ENCODE measurements at regions not wholly inside any gene's neighbourhood (a gene's known extent, or its start where the extent isn't known, plus 50 kb on each side); places are given as distances from the start of the nearest gene placed in this dataset.
"Not testable (repeated sequence)": the region's sequence is repeated elsewhere in the genome, so short reads cannot be mapped to it uniquely, and the experiment has no call there.

- DNase-seq; H3K36me3 ChIP-seq (ENCODE audit: control insufficient read depth, insufficient read depth, low read length); H3K4me3 ChIP-seq (ENCODE audit: low read length); H3K27me3 ChIP-seq (ENCODE audit: control insufficient read depth, insufficient read depth, low read length); H3K9me3 ChIP-seq (ENCODE audit: control insufficient read depth, low read depth, low read length); H3K4me1 ChIP-seq (ENCODE audit: control insufficient read depth, insufficient read depth, low read length); H3K27ac ChIP-seq (ENCODE audit: low read length): not testable (repeated sequence)
- no CpG with 5 or more reads among the region's 2 CpGs for WGBS (ENCODE audit: insufficient coverage, low lambda C conversion rate)
These were observed 196.3 kb downstream of the BCL2L11 start for GRCh38 chr2:111316881-111317549.

GRCh38 chr2:111319552-111319951 is 198.8 kb downstream of the BCL2L11 start:
- H3K4me3 ChIP-seq (ENCODE audit: low read length); H3K36me3 ChIP-seq (ENCODE audit: control insufficient read depth, insufficient read depth, low read length); H3K27ac ChIP-seq (ENCODE audit: low read length); DNase-seq; H3K4me1 ChIP-seq (ENCODE audit: control insufficient read depth, insufficient read depth, low read length); H3K27me3 ChIP-seq (ENCODE audit: control insufficient read depth, insufficient read depth, low read length); H3K9me3 ChIP-seq (ENCODE audit: control insufficient read depth, low read depth, low read length): not testable (repeated sequence)
- no CpG with 5 or more reads among the region's 6 CpGs for WGBS (ENCODE audit: insufficient coverage, low lambda C conversion rate)

GRCh38 chr2:111320264-111320663 is 199.6 kb downstream of the BCL2L11 start:
- H3K27ac ChIP-seq (ENCODE audit: low read length); H3K36me3 ChIP-seq (ENCODE audit: control insufficient read depth, insufficient read depth, low read length); H3K27me3 ChIP-seq (ENCODE audit: control insufficient read depth, insufficient read depth, low read length); DNase-seq; H3K4me3 ChIP-seq (ENCODE audit: low read length); H3K9me3 ChIP-seq (ENCODE audit: control insufficient read depth, low read depth, low read length); H3K4me1 ChIP-seq (ENCODE audit: control insufficient read depth, insufficient read depth, low read length): not testable (repeated sequence)
- no CpG with 5 or more reads among the region's 3 CpGs for WGBS (ENCODE audit: insufficient coverage, low lambda C conversion rate)

GRCh38 chr2:111320965-111321364 is 200.3 kb downstream of the BCL2L11 start:
- not testable (repeated sequence) for H3K36me3 ChIP-seq (ENCODE audit: control insufficient read depth, insufficient read depth, low read length); H3K4me1 ChIP-seq (ENCODE audit: control insufficient read depth, insufficient read depth, low read length); H3K27ac ChIP-seq (ENCODE audit: low read length); H3K4me3 ChIP-seq (ENCODE audit: low read length); H3K27me3 ChIP-seq (ENCODE audit: control insufficient read depth, insufficient read depth, low read length); DNase-seq; H3K9me3 ChIP-seq (ENCODE audit: control insufficient read depth, low read depth, low read length)
- no CpG with 5 or more reads among the region's 1 CpG for WGBS (ENCODE audit: insufficient coverage, low lambda C conversion rate)

DNA sequence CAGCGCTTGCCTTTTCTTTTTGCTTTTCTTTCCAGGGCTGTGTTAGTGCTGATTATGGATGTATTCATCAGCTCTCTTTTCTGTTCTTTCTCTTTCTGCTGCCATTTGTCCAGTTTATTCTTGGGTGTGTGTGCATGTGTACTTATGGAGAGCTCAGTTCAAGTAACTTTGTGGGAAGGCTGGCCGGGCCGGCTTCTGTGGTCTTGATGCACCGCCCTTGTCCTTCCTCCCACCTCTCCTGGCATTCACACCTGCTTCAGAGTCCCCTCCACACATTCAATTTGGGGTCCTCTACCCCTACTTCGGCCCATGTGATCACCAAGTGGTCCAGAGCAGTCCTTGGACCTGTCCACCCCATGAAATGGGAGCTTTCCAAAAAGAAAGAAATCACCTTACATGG is 202.7 kb downstream of the BCL2L11 start:
- not testable (repeated sequence) for H3K27ac ChIP-seq (ENCODE audit: low read length); H3K27me3 ChIP-seq (ENCODE audit: control insufficient read depth, insufficient read depth, low read length); DNase-seq; H3K9me3 ChIP-seq (ENCODE audit: control insufficient read depth, low read depth, low read length); H3K36me3 ChIP-seq (ENCODE audit: control insufficient read depth, insufficient read depth, low read length); H3K4me3 ChIP-seq (ENCODE audit: low read length); H3K4me1 ChIP-seq (ENCODE audit: control insufficient read depth, insufficient read depth, low read length)
- WGBS (ENCODE audit: insufficient coverage, low lambda C conversion rate) = no CpG with 5 or more reads among the region's 5 CpGs

DNA sequence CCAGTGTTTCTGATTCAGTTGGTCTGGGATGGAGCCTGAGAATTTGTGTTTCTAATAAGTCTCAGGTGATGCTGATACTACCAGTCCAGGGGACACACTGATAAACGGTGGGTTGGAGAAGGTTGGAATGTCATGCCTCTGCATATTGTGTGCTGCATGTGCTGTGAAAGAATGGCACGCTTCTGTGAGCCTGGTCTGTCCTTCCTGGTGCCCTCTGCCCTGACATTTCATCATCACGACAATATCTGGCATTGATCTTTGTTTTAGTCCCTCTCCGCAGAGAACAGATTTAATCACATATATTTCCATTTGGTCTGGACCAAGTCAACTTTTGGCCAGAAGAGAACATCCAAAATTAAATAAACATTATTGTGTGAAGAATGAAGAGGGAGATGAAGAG is 207.0 kb downstream of the BCL2L11 start:
- not testable (repeated sequence) for H3K36me3 ChIP-seq (ENCODE audit: control insufficient read depth, insufficient read depth, low read length); DNase-seq; H3K9me3 ChIP-seq (ENCODE audit: control insufficient read depth, low read depth, low read length); H3K4me1 ChIP-seq (ENCODE audit: control insufficient read depth, insufficient read depth, low read length); H3K4me3 ChIP-seq (ENCODE audit: low read length); H3K27me3 ChIP-seq (ENCODE audit: control insufficient read depth, insufficient read depth, low read length); H3K27ac ChIP-seq (ENCODE audit: low read length)
- no CpG with 5 or more reads among the region's 4 CpGs for WGBS (ENCODE audit: insufficient coverage, low lambda C conversion rate)

GRCh38 chr2:111329309-111329708 is 208.6 kb downstream of the BCL2L11 start:
- H3K4me3 ChIP-seq (ENCODE audit: low read length); H3K9me3 ChIP-seq (ENCODE audit: control insufficient read depth, low read depth, low read length); H3K4me1 ChIP-seq (ENCODE audit: control insufficient read depth, insufficient read depth, low read length); H3K27me3 ChIP-seq (ENCODE audit: control insufficient read depth, insufficient read depth, low read length); DNase-seq; H3K27ac ChIP-seq (ENCODE audit: low read length); H3K36me3 ChIP-seq (ENCODE audit: control insufficient read depth, insufficient read depth, low read length): not testable (repeated sequence)
- no CpG with 5 or more reads among the region's 4 CpGs for WGBS (ENCODE audit: insufficient coverage, low lambda C conversion rate)

DNA sequence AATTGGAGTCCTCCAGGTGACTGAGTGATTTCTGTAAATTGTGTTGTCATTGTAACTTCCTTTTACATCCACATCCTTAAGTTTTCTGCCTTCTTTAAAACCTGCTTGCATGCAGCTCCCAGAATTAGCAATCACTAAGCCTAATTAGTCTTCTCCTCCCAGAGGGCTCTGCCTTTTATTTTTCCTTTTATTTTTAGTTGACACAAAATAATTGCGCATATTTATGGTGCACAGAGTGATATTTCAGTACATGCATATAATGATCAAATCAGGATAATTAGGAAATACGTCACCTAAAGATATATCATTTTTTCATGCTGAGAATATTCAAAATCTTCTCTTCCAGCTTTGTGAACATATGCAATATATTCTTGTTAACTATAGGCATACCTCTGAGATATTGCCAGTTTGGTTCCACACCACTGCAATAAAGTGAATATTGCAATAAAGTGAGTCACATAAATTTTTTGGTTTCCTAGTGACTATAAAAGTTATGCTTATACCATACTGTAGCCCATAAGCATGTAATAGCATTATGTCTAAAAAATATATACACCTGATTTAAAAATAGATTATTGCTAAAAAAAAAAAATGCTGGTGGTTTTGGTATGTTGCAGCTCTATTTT is 210.5 kb downstream of the BCL2L11 start:
- not testable (repeated sequence) for H3K27ac ChIP-seq (ENCODE audit: low read length); H3K27me3 ChIP-seq (ENCODE audit: control insufficient read depth, insufficient read depth, low read length); H3K4me3 ChIP-seq (ENCODE audit: low read length); DNase-seq; H3K36me3 ChIP-seq (ENCODE audit: control insufficient read depth, insufficient read depth, low read length); H3K9me3 ChIP-seq (ENCODE audit: control insufficient read depth, low read depth, low read length); H3K4me1 ChIP-seq (ENCODE audit: control insufficient read depth, insufficient read depth, low read length)
- WGBS (ENCODE audit: insufficient coverage, low lambda C conversion rate) = no CpG with 5 or more reads among the region's 2 CpGs

- not testable (repeated sequence) for H3K4me1 ChIP-seq (ENCODE audit: control insufficient read depth, insufficient read depth, low read length); H3K36me3 ChIP-seq (ENCODE audit: control insufficient read depth, insufficient read depth, low read length); H3K27ac ChIP-seq (ENCODE audit: low read length); H3K27me3 ChIP-seq (ENCODE audit: control insufficient read depth, insufficient read depth, low read length); H3K9me3 ChIP-seq (ENCODE audit: control insufficient read depth, low read depth, low read length); DNase-seq; H3K4me3 ChIP-seq (ENCODE audit: low read length)
These were observed 214.7 kb downstream of the BCL2L11 start for GRCh38 chr2:111335220-111335907.

GRCh38 chr2:111338474-111338873 is 217.8 kb downstream of the BCL2L11 start:
- DNase-seq; H3K27ac ChIP-seq (ENCODE audit: low read length); H3K9me3 ChIP-seq (ENCODE audit: control insufficient read depth, low read depth, low read length); H3K4me3 ChIP-seq (ENCODE audit: low read length); H3K27me3 ChIP-seq (ENCODE audit: control insufficient read depth, insufficient read depth, low read length); H3K36me3 ChIP-seq (ENCODE audit: control insufficient read depth, insufficient read depth, low read length); H3K4me1 ChIP-seq (ENCODE audit: control insufficient read depth, insufficient read depth, low read length): not testable (repeated sequence)
- no CpG with 5 or more reads among the region's 2 CpGs for WGBS (ENCODE audit: insufficient coverage, low lambda C conversion rate)

DNA sequence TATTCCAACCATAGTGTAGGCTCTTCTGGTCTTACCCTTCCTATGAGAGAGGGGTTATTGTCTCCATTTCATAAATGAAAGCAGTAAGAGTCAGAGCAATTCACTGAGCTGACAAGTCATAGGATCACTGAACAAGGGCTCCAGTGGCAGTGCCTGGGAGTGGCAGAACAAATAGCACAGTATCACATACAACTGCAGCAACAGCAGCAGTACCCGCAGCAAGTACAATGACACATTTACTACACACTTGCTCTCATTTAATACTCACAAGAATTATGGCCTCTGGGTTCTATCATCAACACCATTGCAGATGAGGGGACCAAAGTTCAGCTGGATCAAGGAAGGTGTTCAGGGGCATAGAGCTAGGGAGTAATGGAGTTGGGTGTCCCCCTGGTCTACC is 218.8 kb downstream of the BCL2L11 start:
- DNase-seq; H3K4me3 ChIP-seq (ENCODE audit: low read length); H3K36me3 ChIP-seq (ENCODE audit: control insufficient read depth, insufficient read depth, low read length); H3K27me3 ChIP-seq (ENCODE audit: control insufficient read depth, insufficient read depth, low read length); H3K27ac ChIP-seq (ENCODE audit: low read length); H3K4me1 ChIP-seq (ENCODE audit: control insufficient read depth, insufficient read depth, low read length); H3K9me3 ChIP-seq (ENCODE audit: control insufficient read depth, low read depth, low read length): not testable (repeated sequence)
- no CpG with 5 or more reads among the region's 1 CpG for WGBS (ENCODE audit: insufficient coverage, low lambda C conversion rate)
